ENCODE measurements at regions not wholly inside any gene's neighbourhood (a gene's known extent, or its start where the extent isn't known, plus 50 kb on each side); places are given as distances from the start of the nearest gene placed in this dataset.

DNA sequence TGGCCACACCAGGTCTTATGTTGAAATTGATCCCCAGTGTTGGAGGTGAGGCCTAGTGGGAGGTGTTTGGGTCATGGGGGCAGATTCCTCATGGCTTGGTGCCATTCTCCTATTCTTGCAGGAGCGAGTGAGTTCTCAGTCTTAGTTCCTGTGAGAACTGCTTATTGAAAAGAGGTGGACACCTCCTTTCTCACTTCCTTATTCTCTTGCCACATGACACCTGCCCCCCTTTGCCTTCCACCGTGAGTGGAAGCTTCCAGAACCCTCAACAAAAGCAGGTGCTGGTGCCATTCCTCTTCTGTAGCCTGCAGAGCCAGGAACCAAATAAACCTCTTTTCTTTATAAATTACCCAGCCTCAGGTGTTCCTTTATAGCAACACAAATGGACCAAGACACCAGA, 318.1 kb upstream of the MCTP2 start:
- in situ Hi-C loops (cut with HindIII; ENCODE audit: low pct_ligation_motif_present, low sequenced_read_pairs), result no loop called here
- H3K27ac ChIP-seq, result no peak overlapping the region
- H3K4me3 ChIP-seq (ENCODE audit: low read depth, low read length), result no peak overlapping the region
- TF ChIP-seq, protein P1, sequence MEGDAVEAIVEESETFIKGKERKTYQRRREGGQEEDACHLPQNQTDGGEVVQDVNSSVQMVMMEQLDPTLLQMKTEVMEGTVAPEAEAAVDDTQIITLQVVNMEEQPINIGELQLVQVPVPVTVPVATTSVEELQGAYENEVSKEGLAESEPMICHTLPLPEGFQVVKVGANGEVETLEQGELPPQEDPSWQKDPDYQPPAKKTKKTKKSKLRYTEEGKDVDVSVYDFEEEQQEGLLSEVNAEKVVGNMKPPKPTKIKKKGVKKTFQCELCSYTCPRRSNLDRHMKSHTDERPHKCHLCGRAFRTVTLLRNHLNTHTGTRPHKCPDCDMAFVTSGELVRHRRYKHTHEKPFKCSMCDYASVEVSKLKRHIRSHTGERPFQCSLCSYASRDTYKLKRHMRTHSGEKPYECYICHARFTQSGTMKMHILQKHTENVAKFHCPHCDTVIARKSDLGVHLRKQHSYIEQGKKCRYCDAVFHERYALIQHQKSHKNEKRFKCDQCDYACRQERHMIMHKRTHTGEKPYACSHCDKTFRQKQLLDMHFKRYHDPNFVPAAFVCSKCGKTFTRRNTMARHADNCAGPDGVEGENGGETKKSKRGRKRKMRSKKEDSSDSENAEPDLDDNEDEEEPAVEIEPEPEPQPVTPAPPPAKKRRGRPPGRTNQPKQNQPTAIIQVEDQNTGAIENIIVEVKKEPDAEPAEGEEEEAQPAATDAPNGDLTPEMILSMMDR (IDR thresholded peaks at IDR 0.05; ENCODE audit: low read depth, low read length, missing control alignments), result no peak
- H3K27me3 ChIP-seq (replicated peaks), result no peaks in the 10 kb centered on the region
- no peaks in the 10 kb centered on the region for H3K36me3 ChIP-seq (replicated peaks)
- no peak for DNase-seq

DNA sequence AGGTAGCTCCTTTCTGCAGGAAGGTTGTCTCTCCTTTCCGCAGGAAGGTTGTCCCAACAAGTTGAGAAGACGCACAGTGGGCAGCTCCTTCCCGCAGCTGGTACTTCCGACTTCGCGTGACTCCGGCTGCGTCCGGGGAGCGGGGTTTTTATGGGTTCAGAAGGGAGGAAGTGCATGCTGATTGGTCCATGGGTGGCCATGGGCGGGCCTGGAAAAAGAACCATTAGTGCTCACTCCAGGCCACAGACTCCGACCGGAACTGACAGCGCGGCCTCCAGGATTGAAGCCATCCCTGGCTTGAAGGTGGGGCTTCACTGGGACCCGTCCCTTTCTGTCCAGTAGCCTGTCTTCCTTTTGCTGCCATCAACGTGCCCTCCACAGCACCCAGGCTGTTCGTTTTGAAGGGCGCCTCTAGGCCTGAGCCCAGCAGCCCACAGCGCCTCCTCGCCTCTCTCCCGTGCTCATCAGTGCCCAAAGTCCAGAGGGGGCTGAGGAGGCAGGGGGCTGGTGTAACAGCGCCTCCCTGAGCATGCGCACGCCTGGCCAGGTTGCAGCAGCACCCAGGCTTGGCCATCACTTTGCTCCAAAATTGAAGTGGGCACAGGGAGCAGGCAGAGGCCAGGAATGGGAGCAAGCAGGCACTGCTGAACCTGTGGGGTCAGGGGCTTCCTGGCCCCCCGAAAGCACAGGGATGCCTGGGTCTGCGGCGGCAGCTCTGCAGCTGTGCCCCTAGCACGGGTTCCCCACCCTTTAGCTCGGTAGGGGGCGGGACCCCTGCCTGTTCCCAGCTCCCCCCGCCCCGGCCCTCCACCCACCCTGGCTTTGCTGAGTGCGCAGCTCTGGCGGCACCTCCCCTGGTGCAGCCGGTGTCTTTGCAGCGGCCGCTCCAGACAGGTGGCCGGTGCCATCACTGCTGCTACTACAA, 330.6 kb upstream of the MCTP2 start:
- no peak overlapping the region for H3K27ac ChIP-seq
- H3K36me3 ChIP-seq (replicated peaks), result no peaks in the 10 kb centered on the region
- no peak for DNase-seq
- in situ Hi-C loops (cut with HindIII; ENCODE audit: low pct_ligation_motif_present, low sequenced_read_pairs), result no loop called here
- TF ChIP-seq, protein P1 (IDR thresholded peaks at IDR 0.05; ENCODE audit: low read depth, low read length, missing control alignments), result no peak
- H3K27me3 ChIP-seq (replicated peaks), result no peaks in the 10 kb centered on the region
- no peak overlapping the region for H3K4me3 ChIP-seq (ENCODE audit: low read depth, low read length)

DNA sequence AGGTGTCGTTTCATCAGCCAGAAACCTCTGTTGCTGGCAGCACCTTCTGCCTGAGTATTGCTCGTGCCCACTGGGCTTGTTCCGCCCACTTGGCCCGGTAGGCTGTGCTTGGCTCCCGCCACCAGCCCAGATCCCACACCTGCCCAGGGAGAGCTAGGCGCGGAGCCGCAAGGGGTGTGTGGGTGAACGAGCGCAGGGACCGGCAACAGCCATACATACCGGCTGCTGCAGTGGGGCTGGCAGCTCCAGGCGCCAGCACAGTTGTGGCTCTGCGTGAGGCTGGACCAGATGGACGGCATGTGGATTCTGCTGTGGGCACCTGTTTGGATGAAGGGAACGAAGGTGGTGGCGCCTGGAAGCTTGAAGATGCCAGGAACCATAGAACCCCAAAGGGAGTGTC, 331.5 kb upstream of the MCTP2 start:
- Histone ChIP-seq H3K27ac (no peak overlapping the region), H3K36me3 (replicated peaks) (no peaks in the 10 kb centered on the region), H3K4me3 (ENCODE audit: low read depth, low read length) (no peak overlapping the region), H3K27me3 (replicated peaks) (no peaks in the 10 kb centered on the region)
- in situ Hi-C loops (cut with HindIII; ENCODE audit: low pct_ligation_motif_present, low sequenced_read_pairs), result no loop called here
- DNase-seq, result no peak
- TF ChIP-seq, protein P1 (IDR thresholded peaks at IDR 0.05; ENCODE audit: low read depth, low read length, missing control alignments), result no peak

DNA sequence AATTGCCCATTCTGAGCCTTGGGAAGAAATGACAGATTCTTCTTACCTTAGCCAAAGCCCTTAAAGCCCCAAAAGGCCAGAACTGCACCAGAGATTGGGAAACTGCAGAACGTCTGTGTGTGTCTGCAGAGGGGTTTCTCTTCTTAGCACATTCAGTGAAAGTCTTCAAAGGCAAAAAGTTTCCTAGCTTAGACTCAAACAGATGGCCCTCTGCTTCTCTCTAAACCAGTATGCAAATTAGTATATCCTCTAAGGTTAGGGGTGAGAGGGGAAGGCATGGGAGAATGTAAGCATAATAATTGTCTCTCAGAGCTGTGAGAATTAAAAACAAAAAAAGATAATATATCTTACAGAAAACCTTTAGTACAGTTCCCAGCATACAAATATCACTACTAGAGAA, 334.0 kb upstream of the MCTP2 start:
- H3K27me3 ChIP-seq (replicated peaks), result no peaks in the 10 kb centered on the region
- TF ChIP-seq, protein P1 (IDR thresholded peaks at IDR 0.05; ENCODE audit: low read depth, low read length, missing control alignments), result no peak
- no peak for DNase-seq
- in situ Hi-C loops (cut with HindIII; ENCODE audit: low pct_ligation_motif_present, low sequenced_read_pairs), result no loop called here
- no peak overlapping the region for H3K27ac ChIP-seq
- H3K36me3 ChIP-seq (replicated peaks), result no peaks in the 10 kb centered on the region
- H3K4me3 ChIP-seq (ENCODE audit: low read depth, low read length), result no peak overlapping the region

DNA sequence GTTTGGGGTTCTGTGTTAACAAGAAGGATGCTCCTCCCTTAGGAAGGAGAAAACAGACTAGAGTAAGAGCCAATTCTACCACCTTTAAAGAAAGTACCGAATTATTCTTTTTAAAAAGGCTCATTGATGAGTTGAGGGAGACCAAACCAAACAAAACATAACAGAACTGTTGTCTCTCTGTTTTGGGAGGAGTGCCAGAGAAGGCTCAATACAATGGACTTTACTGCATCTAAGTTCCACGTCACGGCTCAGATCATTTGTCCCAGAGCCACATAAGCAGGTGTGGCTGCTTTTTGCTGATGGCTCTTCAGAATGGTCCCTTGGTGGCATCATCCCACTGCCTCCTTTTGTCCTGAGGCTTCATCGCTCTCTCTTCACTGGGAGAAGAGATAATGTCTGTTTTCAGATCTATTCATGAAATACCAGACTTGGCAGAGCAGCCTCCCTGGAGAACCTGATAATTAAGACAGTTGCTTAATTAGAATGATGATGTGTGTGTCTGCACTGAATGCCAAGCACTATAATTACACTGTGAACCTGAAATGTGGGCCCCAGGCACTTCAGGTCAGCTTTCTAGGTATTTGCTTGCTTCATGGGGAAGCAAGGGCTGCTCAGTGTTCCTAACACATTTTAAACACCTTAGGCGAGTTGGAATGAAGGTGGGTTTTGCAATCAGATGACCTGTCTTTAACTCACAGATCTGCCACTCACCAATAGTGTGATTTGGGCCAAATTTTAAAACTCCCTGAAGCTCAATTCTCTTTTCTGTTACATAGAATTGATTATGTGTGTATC, 335.2 kb upstream of the MCTP2 start:
- Histone ChIP-seq H3K36me3 (replicated peaks) (no peaks in the 10 kb centered on the region), H3K27ac (no peak overlapping the region), H3K27me3 (replicated peaks) (no peaks in the 10 kb centered on the region), H3K4me3 (ENCODE audit: low read depth, low read length) (no peak overlapping the region)
- DNase-seq, result no peak
- TF ChIP-seq, protein P1 (IDR thresholded peaks at IDR 0.05; ENCODE audit: low read depth, low read length, missing control alignments), result no peak
- in situ Hi-C loops (cut with HindIII; ENCODE audit: low pct_ligation_motif_present, low sequenced_read_pairs), result no loop called here

Data from brain microvascular endothelial cell (primary cell).